ENCODE measurements at regions not wholly inside any gene's neighbourhood (a gene's known extent, or its start where the extent isn't known, plus 50 kb on each side); places are given as distances from the start of the nearest gene placed in this dataset.

DNA sequence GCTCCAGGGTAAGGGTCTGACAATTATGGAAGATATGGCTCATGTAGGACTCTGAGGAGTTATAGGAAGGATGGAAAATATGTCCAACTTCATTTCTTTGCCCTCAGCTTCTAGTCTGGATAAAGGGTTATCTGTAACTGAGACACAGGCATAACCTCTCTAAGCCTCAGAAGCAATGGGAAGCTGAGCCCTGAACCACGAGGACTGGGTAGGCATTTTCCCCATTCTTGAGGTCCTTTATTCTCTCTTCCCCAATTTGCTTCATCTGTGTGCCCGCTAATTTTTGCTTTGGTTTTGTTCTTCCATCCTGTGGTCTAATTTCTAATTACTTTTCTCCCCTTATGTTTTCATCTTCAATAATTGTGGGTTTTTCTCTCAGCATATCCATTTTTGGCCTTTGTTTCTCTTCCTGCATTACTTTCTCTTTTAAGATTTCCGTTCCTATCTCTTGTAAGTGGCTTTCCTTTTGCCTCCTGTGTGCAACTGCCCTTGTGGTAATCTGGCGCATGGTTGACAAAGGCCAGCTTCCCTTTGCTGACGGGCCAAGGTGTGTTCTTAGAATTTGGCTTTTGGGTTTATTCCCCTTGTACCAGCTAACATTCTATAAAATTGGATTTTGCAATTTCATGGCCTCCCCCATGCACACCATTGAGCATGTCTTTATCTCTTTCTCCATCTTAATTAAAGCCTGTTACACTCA is 343.8 kb downstream of the TXNL1 start:
- no peak for DNase-seq (ENCODE audit: low read depth)
- Histone ChIP-seq H3K4me3 (ENCODE audit: low read depth, low read length) (no peak overlapping the region), H3K27me3 (ENCODE audit: control insufficient read depth, insufficient read depth, low read length) (no peaks in the 10 kb centered on the region), H3K36me3 (ENCODE audit: control insufficient read depth, insufficient read depth, low read length) (no peaks in the 10 kb centered on the region)
- CTCF ChIA-PET, result interaction anchor here (0.9 to 1.1 kb wide), 2 partner anchors 9 to 19 kb away, joined by 3 read pairs; no protein-coding TSS in a partner anchor
- POLR2A ChIA-PET, result no interaction called here
- TF ChIP-seq, protein P1, sequence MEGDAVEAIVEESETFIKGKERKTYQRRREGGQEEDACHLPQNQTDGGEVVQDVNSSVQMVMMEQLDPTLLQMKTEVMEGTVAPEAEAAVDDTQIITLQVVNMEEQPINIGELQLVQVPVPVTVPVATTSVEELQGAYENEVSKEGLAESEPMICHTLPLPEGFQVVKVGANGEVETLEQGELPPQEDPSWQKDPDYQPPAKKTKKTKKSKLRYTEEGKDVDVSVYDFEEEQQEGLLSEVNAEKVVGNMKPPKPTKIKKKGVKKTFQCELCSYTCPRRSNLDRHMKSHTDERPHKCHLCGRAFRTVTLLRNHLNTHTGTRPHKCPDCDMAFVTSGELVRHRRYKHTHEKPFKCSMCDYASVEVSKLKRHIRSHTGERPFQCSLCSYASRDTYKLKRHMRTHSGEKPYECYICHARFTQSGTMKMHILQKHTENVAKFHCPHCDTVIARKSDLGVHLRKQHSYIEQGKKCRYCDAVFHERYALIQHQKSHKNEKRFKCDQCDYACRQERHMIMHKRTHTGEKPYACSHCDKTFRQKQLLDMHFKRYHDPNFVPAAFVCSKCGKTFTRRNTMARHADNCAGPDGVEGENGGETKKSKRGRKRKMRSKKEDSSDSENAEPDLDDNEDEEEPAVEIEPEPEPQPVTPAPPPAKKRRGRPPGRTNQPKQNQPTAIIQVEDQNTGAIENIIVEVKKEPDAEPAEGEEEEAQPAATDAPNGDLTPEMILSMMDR (IDR thresholded peaks at IDR 0.05; ENCODE audit: insufficient read depth, low read depth, low read length), result no peak

DNA sequence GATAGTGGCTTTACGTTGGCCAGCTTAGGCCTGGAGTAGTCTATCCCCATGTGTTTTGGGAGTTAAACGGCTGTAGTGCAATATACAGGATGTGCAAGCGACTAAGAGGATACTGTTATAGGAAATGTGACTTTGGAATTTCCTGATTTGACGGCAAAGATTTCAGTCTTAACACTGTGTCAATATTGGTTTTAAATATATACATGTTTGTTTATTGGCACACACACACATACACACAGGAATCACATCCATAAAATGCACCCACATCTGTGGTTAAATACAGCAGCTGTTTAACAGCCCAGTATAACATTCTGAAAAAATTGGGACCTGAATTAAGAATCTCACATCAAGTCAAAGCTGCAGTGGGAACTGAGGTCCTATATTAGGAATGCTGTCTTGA is 347.1 kb downstream of the TXNL1 start:
- Histone ChIP-seq H3K27me3 (ENCODE audit: control insufficient read depth, insufficient read depth, low read length) (no peaks in the 10 kb centered on the region), H3K4me3 (ENCODE audit: low read depth, low read length) (no peak overlapping the region), H3K36me3 (ENCODE audit: control insufficient read depth, insufficient read depth, low read length) (no peaks in the 10 kb centered on the region)
- TF ChIP-seq, protein P1 (IDR thresholded peaks at IDR 0.05; ENCODE audit: insufficient read depth, low read depth, low read length), result no peak
- ChIA-PET CTCF (no interaction called here), POLR2A (no interaction called here)
- no peak for DNase-seq (ENCODE audit: low read depth)

GRCh38 chr18:56289381-56289780 is 349.0 kb downstream of the TXNL1 start:
- CTCF ChIA-PET, result interaction anchor here (1.8 kb wide), 1 partner anchor 8 kb away, joined by 3 read pairs; no protein-coding TSS in a partner anchor
- H3K36me3 ChIP-seq (ENCODE audit: control insufficient read depth, insufficient read depth, low read length), result no peaks in the 10 kb centered on the region
- TF ChIP-seq, protein P1 (IDR thresholded peaks at IDR 0.05; ENCODE audit: insufficient read depth, low read depth, low read length), result no peak
- POLR2A ChIA-PET, result no interaction called here
- no peak overlapping the region for H3K4me3 ChIP-seq (ENCODE audit: low read depth, low read length)
- H3K27me3 ChIP-seq (ENCODE audit: control insufficient read depth, insufficient read depth, low read length), result no peaks in the 10 kb centered on the region
- DNase-seq (ENCODE audit: low read depth), result no peak

GRCh38 chr18:56286775-56287325 is 351.5 kb downstream of the TXNL1 start:
- Histone ChIP-seq H3K4me3 (ENCODE audit: low read depth, low read length) (no peak overlapping the region), H3K27me3 (ENCODE audit: control insufficient read depth, insufficient read depth, low read length) (no peaks in the 10 kb centered on the region), H3K36me3 (ENCODE audit: control insufficient read depth, insufficient read depth, low read length) (no peaks in the 10 kb centered on the region)
- ChIA-PET POLR2A (no interaction called here), CTCF (no interaction called here)
- TF ChIP-seq, protein P1 (IDR thresholded peaks at IDR 0.05; ENCODE audit: insufficient read depth, low read depth, low read length), result no peak
- no peak for DNase-seq (ENCODE audit: low read depth)

DNA sequence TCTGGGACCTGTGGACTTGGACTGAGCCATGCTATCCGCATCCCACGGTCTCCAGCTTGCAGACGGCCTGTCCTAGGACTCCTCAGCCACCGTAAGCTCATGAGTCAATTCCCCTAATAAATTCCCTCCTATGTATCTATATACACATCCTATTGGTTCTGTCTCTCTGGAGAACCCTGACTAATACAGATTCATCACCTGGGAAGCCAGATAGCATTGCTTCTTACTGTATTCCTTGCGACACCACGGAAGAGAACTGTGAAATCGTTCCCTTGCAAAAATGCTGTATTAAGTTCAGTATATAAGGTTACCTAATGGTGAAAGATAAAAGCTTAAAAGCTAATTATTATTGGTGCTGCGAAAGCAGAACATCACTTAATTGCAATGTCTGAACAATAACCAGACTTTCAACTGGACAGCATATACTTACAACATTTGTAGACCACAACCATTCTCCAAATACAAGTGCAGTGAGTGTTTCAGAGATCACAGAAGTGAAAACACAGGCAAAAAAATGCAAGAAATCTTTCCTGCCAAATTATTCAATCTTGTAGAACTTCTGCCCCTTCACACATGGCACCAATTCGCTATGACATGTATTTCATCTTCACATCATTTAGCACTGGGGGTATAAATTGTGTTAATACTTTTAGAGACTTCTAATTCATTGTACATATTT is 352.9 kb downstream of the TXNL1 start:
- CTCF ChIA-PET, result interaction anchor here (0.8 kb wide), 1 partner anchor 10 kb away, joined by 3 read pairs; no protein-coding TSS in a partner anchor
- TF ChIP-seq, protein P1 (IDR thresholded peaks at IDR 0.05; ENCODE audit: insufficient read depth, low read depth, low read length), result no peak
- no peak for DNase-seq (ENCODE audit: low read depth)
- no peak overlapping the region for H3K4me3 ChIP-seq (ENCODE audit: low read depth, low read length)
- POLR2A ChIA-PET, result no interaction called here
- no peaks in the 10 kb centered on the region for H3K36me3 ChIP-seq (ENCODE audit: control insufficient read depth, insufficient read depth, low read length)
- no peaks in the 10 kb centered on the region for H3K27me3 ChIP-seq (ENCODE audit: control insufficient read depth, insufficient read depth, low read length)
